ENCODE measurements at regions not wholly inside any gene's neighbourhood (a gene's known extent, or its start where the extent isn't known, plus 50 kb on each side); places are given as distances from the start of the nearest gene placed in this dataset.

GRCh38 chr13:50334115-50334778 lies 319.0 kb downstream of the KCNRG start:
- Histone ChIP-seq H3K9ac (ENCODE audit: insufficient read depth in 1 of 2, low read length in 2 of 2) (no peak overlapping the region), H3K27ac (ENCODE audit: low read depth in 1 of 2, low read length in 1 of 2) (peak overlapping the region in 1 of 2 donors; percentile 64), H3K4me3 (no peak overlapping the region), H3K36me3 (ENCODE audit: control insufficient read depth in 4 of 4, insufficient read depth in 4 of 4, low read length in 4 of 4) (no peaks in the 10 kb centered on the region), H3K4me1 (ENCODE audit: control insufficient read depth in 5 of 5, insufficient read depth in 5 of 5, low read length in 5 of 5) (peaks cover 0 to 14% (median 6%) of the 10 kb centered on the region in 5 donors), H3K27me3 (ENCODE audit: control insufficient read depth in 3 of 3, insufficient read depth in 3 of 3, low read length in 2 of 3) (no peaks in the 10 kb centered on the region), H3K9me3 (ENCODE audit: control insufficient read depth in 4 of 4, insufficient read depth in 3 of 4, low read length in 3 of 4) (no peaks in the 10 kb centered on the region)
- DNase-seq (peak in 2 of 3 donors; percentile 14 to 53), ATAC-seq (ENCODE audit: insufficient read depth, low FRiP score) (peak; percentile 27)
- 75 to 83% methylated on average over 9 of the region's 9 CpGs for WGBS, 2 donors
- no peak for TF ChIP-seq CTCF (IDR thresholded peaks at IDR 0.05; ENCODE audit: control extremely low read depth, extremely low read depth)

DNA sequence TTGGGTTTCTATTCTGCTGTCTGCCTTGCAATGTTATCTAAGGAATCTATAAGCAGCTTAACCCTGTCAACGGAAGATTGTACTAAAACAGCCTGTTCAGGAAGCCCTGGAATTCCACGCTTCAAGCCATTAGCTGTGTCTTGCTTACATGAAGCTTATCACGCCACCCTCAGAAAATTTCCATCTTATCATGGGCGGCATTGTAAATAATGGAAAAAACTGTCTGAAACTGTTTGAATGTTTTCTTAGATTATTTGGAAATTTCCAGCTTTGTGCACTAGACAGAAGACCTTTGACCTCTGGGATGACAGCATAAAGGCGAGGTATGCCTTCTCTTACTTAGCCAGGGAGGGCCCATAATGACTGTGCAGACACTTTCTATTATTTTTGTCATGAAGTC lies 319.7 kb downstream of the KCNRG start:
- ATAC-seq (ENCODE audit: insufficient read depth, low FRiP score) (no peak), DNase-seq (peak in 2 of 3 donors; percentile 41 to 46)
- WGBS, 2 donors = 78 to 89% methylated on average over 5 of the region's 5 CpGs
- H3K4me1 ChIP-seq (ENCODE audit: control insufficient read depth in 5 of 5, insufficient read depth in 5 of 5, low read length in 5 of 5) = peaks cover 0 to 14% (median 6%) of the 10 kb centered on the region in 5 donors
- TF ChIP-seq CTCF (IDR thresholded peaks at IDR 0.05; ENCODE audit: control extremely low read depth, extremely low read depth) = no peak
- no peaks in the 10 kb centered on the region for H3K36me3 ChIP-seq (ENCODE audit: control insufficient read depth in 4 of 4, insufficient read depth in 4 of 4, low read length in 4 of 4)
- H3K9ac ChIP-seq (ENCODE audit: insufficient read depth in 1 of 2, low read length in 2 of 2) = no peak overlapping the region
- no peak overlapping the region for H3K27ac ChIP-seq (ENCODE audit: low read depth in 1 of 2, low read length in 1 of 2)
- H3K9me3 ChIP-seq (ENCODE audit: control insufficient read depth in 4 of 4, insufficient read depth in 3 of 4, low read length in 3 of 4) = no peaks in the 10 kb centered on the region
- H3K4me3 ChIP-seq = no peak overlapping the region
- H3K27me3 ChIP-seq (ENCODE audit: control insufficient read depth in 3 of 3, insufficient read depth in 3 of 3, low read length in 2 of 3) = no peaks in the 10 kb centered on the region

- Histone ChIP-seq H3K9ac (ENCODE audit: insufficient read depth in 1 of 2, low read length in 2 of 2) (no peak overlapping the region), H3K36me3 (ENCODE audit: control insufficient read depth in 4 of 4, insufficient read depth in 4 of 4, low read length in 4 of 4) (no peaks in the 10 kb centered on the region), H3K27ac (ENCODE audit: low read depth in 1 of 2, low read length in 1 of 2) (no peak overlapping the region), H3K4me3 (no peak overlapping the region), H3K4me1 (ENCODE audit: control insufficient read depth in 5 of 5, insufficient read depth in 5 of 5, low read length in 5 of 5) (peaks cover 0 to 16% (median 9%) of the 10 kb centered on the region in 5 donors), H3K27me3 (ENCODE audit: control insufficient read depth in 3 of 3, insufficient read depth in 3 of 3, low read length in 2 of 3) (no peaks in the 10 kb centered on the region), H3K9me3 (ENCODE audit: control insufficient read depth in 4 of 4, insufficient read depth in 3 of 4, low read length in 3 of 4) (no peaks in the 10 kb centered on the region)
- DNase-seq = no peak
- no peak for ATAC-seq (ENCODE audit: insufficient read depth, low FRiP score)
- WGBS, 2 donors = 72 to 73% methylated on average over 1 of the region's 1 CpG
- no peak for TF ChIP-seq CTCF (IDR thresholded peaks at IDR 0.05; ENCODE audit: control extremely low read depth, extremely low read depth)
Measured at GRCh38 chr13:50339271-50339670, 324.0 kb downstream of the KCNRG start.

- TF ChIP-seq CTCF (IDR thresholded peaks at IDR 0.05; ENCODE audit: control extremely low read depth, extremely low read depth) = no peak
- H3K4me3 ChIP-seq = no peak overlapping the region
Measured at GRCh38 chr13:50340146-50340545, 324.9 kb downstream of the KCNRG start.

More at GRCh38 chr13:50340146-50340545, 324.9 kb downstream of the KCNRG start:
- no peak overlapping the region for H3K27ac ChIP-seq (ENCODE audit: low read depth in 1 of 2, low read length in 1 of 2)
- H3K36me3 ChIP-seq (ENCODE audit: control insufficient read depth in 4 of 4, insufficient read depth in 4 of 4, low read length in 4 of 4) = no peaks in the 10 kb centered on the region
- H3K9ac ChIP-seq (ENCODE audit: insufficient read depth in 1 of 2, low read length in 2 of 2) = no peak overlapping the region
- 91 to 92% methylated on average over 4 of the region's 4 CpGs for WGBS, 2 donors
- DNase-seq (no peak), ATAC-seq (ENCODE audit: insufficient read depth, low FRiP score) (no peak)
- H3K9me3 ChIP-seq (ENCODE audit: control insufficient read depth in 4 of 4, insufficient read depth in 3 of 4, low read length in 3 of 4) = no peaks in the 10 kb centered on the region
- peaks cover 0 to 9% (median 4%) of the 10 kb centered on the region in 5 donors for H3K4me1 ChIP-seq (ENCODE audit: control insufficient read depth in 5 of 5, insufficient read depth in 5 of 5, low read length in 5 of 5)
- H3K27me3 ChIP-seq (ENCODE audit: control insufficient read depth in 3 of 3, insufficient read depth in 3 of 3, low read length in 2 of 3) = no peaks in the 10 kb centered on the region

Measured in lung (tissue), 11 donors.